ENCODE measurements at regions not wholly inside any gene's neighbourhood (a gene's known extent, or its start where the extent isn't known, plus 50 kb on each side); places are given as distances from the start of the nearest gene placed in this dataset.

DNA sequence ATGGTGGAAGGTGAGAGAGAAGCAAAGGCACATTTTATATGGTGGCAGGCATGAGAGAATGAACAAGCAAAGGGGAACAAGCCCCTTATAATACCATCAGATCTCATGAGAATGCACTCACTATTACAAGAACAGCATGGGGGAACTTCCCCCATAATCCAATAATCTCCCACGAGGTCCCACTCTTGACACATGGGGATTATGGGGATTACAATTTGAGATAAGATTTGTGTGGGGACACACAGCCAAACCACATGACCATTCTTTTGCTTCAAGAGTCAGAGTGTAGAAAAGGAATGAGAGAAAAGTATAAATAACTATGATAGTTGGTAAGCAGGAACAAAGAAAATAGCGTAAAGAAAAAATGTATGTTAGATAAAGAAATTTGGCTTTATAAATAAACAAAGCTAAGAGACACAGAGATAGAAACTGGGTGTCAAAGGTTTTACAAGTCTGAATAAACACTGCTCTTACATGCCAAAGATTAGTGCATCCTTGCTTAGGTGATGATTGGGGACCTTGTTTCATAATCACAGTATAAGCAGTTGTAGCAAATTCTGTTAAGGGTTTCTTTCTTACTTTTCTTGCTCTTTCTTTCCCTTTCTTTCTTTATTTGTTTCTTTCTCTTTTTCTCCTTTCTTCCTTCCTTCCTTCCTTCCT lies 91.9 kb upstream of the PAPPA start:
- Mint-ChIP-seq H3K4me1 (no peaks in the 10 kb centered on the region), H3K27me3 (no peaks in the 10 kb centered on the region), H3K9me3 (peaks cover 3% of the 10 kb centered on the region), H3K4me3 (no peak overlapping the region), H3K27ac (no peak overlapping the region), H3K36me3 (no peaks in the 10 kb centered on the region)
- no peak for ATAC-seq

- H3K4me1 Mint-ChIP-seq: no peaks in the 10 kb centered on the region
- no peaks in the 10 kb centered on the region for H3K36me3 Mint-ChIP-seq
- H3K27ac Mint-ChIP-seq: no peak overlapping the region
- ATAC-seq: no peak
- H3K4me3 Mint-ChIP-seq: no peak overlapping the region
- H3K9me3 Mint-ChIP-seq: peaks cover 3% of the 10 kb centered on the region
- H3K27me3 Mint-ChIP-seq: no peaks in the 10 kb centered on the region
Measured at GRCh38 chr9:116062206-116062550, 91.4 kb upstream of the PAPPA start.

DNA sequence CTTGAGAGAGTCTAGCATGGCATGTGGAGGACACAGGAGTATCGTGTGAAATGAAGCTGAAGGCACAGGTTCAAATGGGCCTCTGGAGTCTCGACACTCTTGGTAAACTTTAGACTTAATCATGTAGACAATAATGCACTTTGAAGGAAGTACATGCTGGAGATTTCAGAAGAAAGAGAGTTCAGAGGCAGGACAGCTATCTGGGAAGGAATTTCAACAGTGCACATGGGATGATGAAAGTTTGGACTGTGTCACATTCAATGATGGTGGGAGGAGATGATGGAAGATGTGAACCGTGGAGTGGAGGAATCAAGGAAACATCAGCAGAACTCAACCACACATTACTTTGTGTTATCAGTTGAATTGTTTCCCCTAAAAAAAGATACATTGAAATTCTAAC lies 88.6 kb upstream of the PAPPA start:
- H3K4me3 Mint-ChIP-seq: no peak overlapping the region
- H3K9me3 Mint-ChIP-seq: peaks cover 3% of the 10 kb centered on the region
- H3K27me3 Mint-ChIP-seq: no peaks in the 10 kb centered on the region
- H3K4me1 Mint-ChIP-seq: no peaks in the 10 kb centered on the region
- H3K36me3 Mint-ChIP-seq: no peaks in the 10 kb centered on the region
- no peak for ATAC-seq
- no peak overlapping the region for H3K27ac Mint-ChIP-seq

- H3K27me3 Mint-ChIP-seq: no peaks in the 10 kb centered on the region
- ATAC-seq: no peak
- H3K9me3 Mint-ChIP-seq: no peaks in the 10 kb centered on the region
- no peaks in the 10 kb centered on the region for H3K4me1 Mint-ChIP-seq
- no peak overlapping the region for H3K27ac Mint-ChIP-seq
- H3K4me3 Mint-ChIP-seq: no peak overlapping the region
- H3K36me3 Mint-ChIP-seq: no peaks in the 10 kb centered on the region
Measured at GRCh38 chr9:116066221-116066620, 87.4 kb upstream of the PAPPA start.

DNA sequence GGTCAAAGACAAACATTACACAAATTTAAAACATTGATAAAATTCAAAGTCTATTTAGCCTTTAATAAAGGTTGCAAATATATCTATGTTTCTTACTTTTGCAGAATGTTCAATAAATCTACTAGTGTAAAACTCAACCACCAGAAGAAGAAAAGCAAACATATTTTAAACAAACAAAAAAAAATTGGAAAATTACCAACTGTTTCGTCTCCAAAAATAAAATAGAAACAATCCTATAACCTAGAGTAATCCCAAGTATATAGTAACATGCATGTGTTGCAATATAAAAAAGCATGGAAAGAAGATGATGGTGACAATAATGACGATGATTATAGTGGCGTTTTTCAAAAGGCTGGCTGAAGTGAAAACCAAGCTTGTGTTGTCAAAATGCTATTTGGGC lies 86.0 kb upstream of the PAPPA start:
- H3K27me3 Mint-ChIP-seq: no peaks in the 10 kb centered on the region
- no peaks in the 10 kb centered on the region for H3K4me1 Mint-ChIP-seq
- no peaks in the 10 kb centered on the region for H3K9me3 Mint-ChIP-seq
- no peak overlapping the region for H3K4me3 Mint-ChIP-seq
- no peak overlapping the region for H3K27ac Mint-ChIP-seq
- no peaks in the 10 kb centered on the region for H3K36me3 Mint-ChIP-seq
- no peak for ATAC-seq

DNA sequence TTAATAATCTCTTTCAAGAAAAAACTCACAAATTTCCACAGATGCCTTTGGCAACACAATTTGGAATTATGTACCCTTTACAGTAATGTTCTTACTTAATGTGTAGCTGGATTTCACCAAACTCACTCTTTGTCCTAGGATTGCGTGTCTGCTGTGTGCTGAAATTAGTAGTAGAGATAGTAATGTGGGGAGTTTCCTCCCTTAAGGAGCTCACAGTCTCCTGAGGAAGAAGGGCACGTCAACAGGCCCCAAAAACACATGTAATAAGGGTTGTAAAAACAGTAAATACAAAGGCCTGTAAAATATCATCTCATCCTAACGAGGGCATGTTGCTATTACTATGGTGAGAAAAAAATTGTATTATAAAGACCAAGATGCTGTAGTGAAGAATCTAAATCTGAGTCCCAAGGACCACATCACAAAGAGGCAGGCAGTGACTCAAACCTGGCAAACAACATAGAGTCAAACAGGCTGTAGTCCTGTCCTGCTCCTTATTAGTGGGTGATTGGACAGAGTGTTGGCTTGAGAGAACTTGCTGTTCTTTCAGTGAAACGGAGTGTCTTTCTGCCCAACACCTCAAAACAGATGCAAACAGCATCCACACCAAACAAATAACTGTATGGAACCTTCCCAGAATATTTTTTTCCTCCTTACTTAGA lies 83.2 kb upstream of the PAPPA start:
- ATAC-seq: no peak
- no peaks in the 10 kb centered on the region for H3K36me3 Mint-ChIP-seq

GRCh38 chr9:116072046-116072445 lies 81.5 kb upstream of the PAPPA start:
- H3K4me3 Mint-ChIP-seq: no peak overlapping the region
- H3K36me3 Mint-ChIP-seq: no peaks in the 10 kb centered on the region
- H3K27ac Mint-ChIP-seq: no peak overlapping the region
- ATAC-seq: no peak
- H3K27me3 Mint-ChIP-seq: no peaks in the 10 kb centered on the region
- H3K9me3 Mint-ChIP-seq: no peaks in the 10 kb centered on the region
- no peaks in the 10 kb centered on the region for H3K4me1 Mint-ChIP-seq

More for the DNA sequence above, 83.2 kb upstream of the PAPPA start:
- Mint-ChIP-seq H3K4me3 (no peak overlapping the region), H3K27ac (no peak overlapping the region), H3K9me3 (no peaks in the 10 kb centered on the region), H3K27me3 (no peaks in the 10 kb centered on the region), H3K4me1 (no peaks in the 10 kb centered on the region)

GRCh38 chr9:116073826-116074225 lies 79.8 kb upstream of the PAPPA start:
- H3K36me3 Mint-ChIP-seq: no peaks in the 10 kb centered on the region
- no peaks in the 10 kb centered on the region for H3K27me3 Mint-ChIP-seq
- no peak overlapping the region for H3K4me3 Mint-ChIP-seq
- no peak for ATAC-seq
- no peak overlapping the region for H3K27ac Mint-ChIP-seq
- no peaks in the 10 kb centered on the region for H3K9me3 Mint-ChIP-seq
- no peaks in the 10 kb centered on the region for H3K4me1 Mint-ChIP-seq

DNA sequence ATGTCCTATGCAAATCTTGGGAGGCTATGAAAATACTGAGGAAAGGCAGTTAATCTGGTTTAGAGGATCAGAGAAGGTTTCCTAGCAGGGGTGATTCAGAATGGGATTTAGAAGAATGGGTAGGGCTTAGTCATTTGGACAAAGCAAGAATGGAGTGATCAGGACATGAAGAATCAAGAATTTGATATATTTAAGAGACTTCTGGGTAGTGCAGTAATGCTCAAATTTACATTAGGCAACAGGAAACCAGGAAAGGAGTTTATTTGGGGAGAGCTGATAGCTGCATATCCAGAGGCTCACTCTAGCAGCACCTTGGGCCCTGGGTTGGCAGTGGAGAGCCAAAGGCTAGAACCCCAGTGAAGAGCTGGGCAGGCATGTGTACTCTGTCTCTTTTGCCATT lies 78.9 kb upstream of the PAPPA start:
- Mint-ChIP-seq H3K36me3 (no peaks in the 10 kb centered on the region), H3K27ac (no peak overlapping the region), H3K4me3 (no peak overlapping the region), H3K4me1 (no peaks in the 10 kb centered on the region), H3K9me3 (no peaks in the 10 kb centered on the region), H3K27me3 (no peaks in the 10 kb centered on the region)
- ATAC-seq: no peak

DNA sequence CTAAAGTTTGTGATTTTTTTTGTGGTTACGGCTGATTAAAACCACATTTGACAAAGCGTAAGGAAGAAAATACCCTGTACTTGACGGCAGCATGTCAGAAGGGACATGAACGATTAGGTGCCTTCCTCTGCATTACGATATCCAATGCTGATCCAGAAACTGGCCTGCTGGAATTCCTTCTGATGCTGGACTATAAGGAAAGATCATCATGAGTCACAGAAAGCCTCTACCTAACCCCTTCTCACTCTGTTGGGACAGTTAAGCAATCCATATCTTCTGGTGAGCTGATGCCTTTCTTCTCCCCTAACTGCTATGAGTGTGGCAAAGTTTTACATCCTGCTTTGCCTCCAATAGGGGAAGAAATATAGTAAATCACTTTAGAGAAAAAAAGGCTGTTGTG lies 78.4 kb upstream of the PAPPA start:
- H3K36me3 Mint-ChIP-seq: no peaks in the 10 kb centered on the region
- no peak overlapping the region for H3K27ac Mint-ChIP-seq
- H3K4me3 Mint-ChIP-seq: no peak overlapping the region
- no peaks in the 10 kb centered on the region for H3K9me3 Mint-ChIP-seq
- no peaks in the 10 kb centered on the region for H3K27me3 Mint-ChIP-seq
- no peaks in the 10 kb centered on the region for H3K4me1 Mint-ChIP-seq
- no peak for ATAC-seq

- Mint-ChIP-seq H3K9me3 (no peaks in the 10 kb centered on the region), H3K4me1 (no peaks in the 10 kb centered on the region), H3K27me3 (no peaks in the 10 kb centered on the region), H3K27ac (no peak overlapping the region), H3K36me3 (no peaks in the 10 kb centered on the region), H3K4me3 (no peak overlapping the region)
- no peak for ATAC-seq
Measured at GRCh38 chr9:116078640-116079039, 75.0 kb upstream of the PAPPA start.

DNA sequence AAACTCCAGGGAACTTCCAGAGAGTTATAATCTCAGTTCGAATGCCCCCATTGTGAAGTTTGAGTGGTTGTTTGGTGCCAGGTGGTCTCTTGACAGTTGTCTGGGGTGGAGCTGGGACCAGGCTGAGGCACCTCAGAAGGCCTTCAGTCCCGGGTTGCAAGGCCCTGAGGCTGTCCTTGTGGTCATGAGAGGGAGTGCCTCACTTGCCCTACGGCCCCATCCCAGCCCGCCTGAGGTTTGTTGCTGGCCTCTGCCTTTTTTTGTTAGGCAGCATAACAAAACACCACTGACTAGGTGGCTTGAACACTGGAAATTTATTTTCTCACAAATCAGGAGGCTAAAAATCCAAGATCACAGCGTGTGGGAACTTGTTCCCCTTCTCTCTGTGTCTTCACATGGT lies 73.0 kb upstream of the PAPPA start:
- no peak for ATAC-seq

GRCh38 chr9:116081435-116082115 lies 72.0 kb upstream of the PAPPA start:
- Mint-ChIP-seq H3K27me3 (no peaks in the 10 kb centered on the region), H3K36me3 (no peaks in the 10 kb centered on the region), H3K9me3 (no peaks in the 10 kb centered on the region), H3K27ac (no peak overlapping the region), H3K4me3 (no peak overlapping the region), H3K4me1 (no peaks in the 10 kb centered on the region)
- no peak for ATAC-seq

More for the DNA sequence above, 73.0 kb upstream of the PAPPA start:
- Mint-ChIP-seq H3K27me3 (no peaks in the 10 kb centered on the region), H3K9me3 (no peaks in the 10 kb centered on the region), H3K27ac (no peak overlapping the region), H3K4me1 (no peaks in the 10 kb centered on the region), H3K4me3 (no peak overlapping the region), H3K36me3 (no peaks in the 10 kb centered on the region)

DNA sequence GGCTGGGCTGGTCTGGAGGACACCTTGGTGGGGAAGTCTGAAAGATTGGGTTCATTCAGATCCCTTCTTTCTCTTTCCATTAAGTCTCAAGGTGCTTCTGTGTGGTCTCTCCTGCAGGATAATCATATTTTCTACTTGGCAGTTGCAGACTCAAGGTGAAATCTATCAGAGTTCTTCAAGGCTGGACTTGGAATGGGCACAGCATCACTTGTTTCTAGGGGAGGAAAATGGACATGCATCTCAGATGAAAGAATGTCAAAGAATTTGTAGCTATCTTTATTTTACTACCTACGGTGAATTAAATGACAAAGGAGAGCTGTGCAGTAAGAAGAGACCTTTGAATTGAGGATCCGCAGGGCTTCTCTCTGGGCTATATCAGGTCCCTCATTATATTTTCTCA lies 69.8 kb upstream of the PAPPA start:
- Mint-ChIP-seq H3K9me3 (no peaks in the 10 kb centered on the region), H3K27me3 (no peaks in the 10 kb centered on the region), H3K4me3 (no peak overlapping the region), H3K4me1 (no peaks in the 10 kb centered on the region), H3K27ac (no peak overlapping the region), H3K36me3 (no peaks in the 10 kb centered on the region)
- ATAC-seq: no peak

DNA sequence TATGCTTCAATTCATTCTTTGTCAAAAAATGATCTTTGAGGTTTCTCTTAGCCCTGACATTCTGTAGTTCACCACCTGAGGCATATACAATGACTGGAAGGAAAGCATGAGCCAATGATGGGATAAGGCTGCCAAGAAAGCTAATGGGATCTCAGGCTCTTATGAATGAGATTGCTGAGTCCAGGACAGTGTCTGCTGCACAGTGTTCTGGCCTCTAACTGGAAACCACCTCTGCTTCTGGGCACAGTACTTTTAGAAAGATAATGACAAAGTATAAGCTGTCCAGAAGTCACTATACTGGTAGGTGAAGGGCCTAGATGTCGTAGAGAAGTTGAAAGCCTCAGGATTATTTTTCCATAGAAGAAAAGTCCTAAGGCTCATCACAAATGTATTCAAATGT lies 69.1 kb upstream of the PAPPA start:
- Mint-ChIP-seq H3K27me3 (no peaks in the 10 kb centered on the region), H3K9me3 (no peaks in the 10 kb centered on the region), H3K27ac (no peak overlapping the region), H3K36me3 (no peaks in the 10 kb centered on the region), H3K4me3 (no peak overlapping the region), H3K4me1 (no peaks in the 10 kb centered on the region)
- no peak for ATAC-seq

- Mint-ChIP-seq H3K9me3 (peaks cover 4% of the 10 kb centered on the region), H3K36me3 (no peaks in the 10 kb centered on the region), H3K27me3 (no peaks in the 10 kb centered on the region), H3K4me3 (no peak overlapping the region), H3K4me1 (no peaks in the 10 kb centered on the region), H3K27ac (no peak overlapping the region)
- no peak for ATAC-seq
Measured at GRCh38 chr9:116087246-116087645, 66.3 kb upstream of the PAPPA start.

Measured in stimulated activated memory B cell treated with anti-CD40 and anti-IgM and Interleukin-4, amounts not matched to agents 10 μg/mL and 1 μg/mL and 100 μg/mL, for 72 hours (primary cell).